GM23338 (cell line): ENCODE measurements at regions not wholly inside any gene's neighbourhood (a gene's known extent, or its start where the extent isn't known, plus 50 kb on each side); places are given as distances from the start of the nearest gene placed in this dataset.

Experiments used
- ATAC-seq: fragments of 200-7000 bp; cut with Tn5 transposase; 3 replicates; pipeline ENCODE4 v1.9.1; 2020
- DNase-seq: peaks from one replicate; pipeline ENCODE4 v3.0.0-alpha.2; 2015; ENCODE audit warnings: low spot score
- H2AFZ ChIP-seq: fragments of 200-600 bp; sonication (generic); 2 replicates; pipeline ENCODE4 v1.8.0; 2016; ENCODE audit warnings: antibody characterized with exemption, mild to moderate bottlenecking, moderate library complexity
- H3F3A ChIP-seq: fragments of 200-600 bp; sonication (generic); replicated peaks from 2 replicates; pipeline ENCODE4 v1.8.0; 2017; ENCODE audit warnings: antibody characterized with exemption, mixed run types, low read depth
- H3K27ac ChIP-seq: fragments of 200-600 bp; sonication (generic); 2 replicates; pipeline ENCODE4 v1.6.1; 2016; ENCODE audit warnings: low read depth
- H3K27me3 ChIP-seq: fragments of 200-600 bp; sonication (generic); 2 replicates; pipeline ENCODE4 v1.8.0; 2016; ENCODE audit warnings: mild to moderate bottlenecking, mixed run types, moderate library complexity; ENCODE audit not compliant: insufficient read depth
- H3K36me3 ChIP-seq: fragments of 200-600 bp; sonication (generic); 2 replicates; pipeline ENCODE4 v1.8.0; 2016; ENCODE audit warnings: mild to moderate bottlenecking; ENCODE audit not compliant: insufficient read depth
- H3K4me1 ChIP-seq: fragments of 200-600 bp; sonication (generic); 2 replicates; pipeline ENCODE4 v1.8.0; 2016; ENCODE audit warnings: mild to moderate bottlenecking, moderate library complexity; ENCODE audit not compliant: insufficient read depth
- H3K4me2 ChIP-seq: fragments of 200-600 bp; sonication (generic); 2 replicates; pipeline ENCODE4 v1.7.1; 2017; ENCODE audit warnings: mixed run types
- H3K4me3 ChIP-seq: fragments of 200-600 bp; sonication (generic); 2 replicates; pipeline ENCODE4 v1.6.1; 2016; ENCODE audit warnings: mixed run types
- H3K79me2 ChIP-seq: fragments of 200-600 bp; sonication (generic); replicated peaks from 2 replicates; pipeline ENCODE4 v1.8.0; 2017; ENCODE audit warnings: mild to moderate bottlenecking; ENCODE audit not compliant: insufficient read depth
- H3K9me2 ChIP-seq: fragments of 200-600 bp; sonication (generic); 2 replicates; pipeline ENCODE4 v1.8.0; 2017; ENCODE audit not compliant: insufficient read depth
- H4K20me1 ChIP-seq: fragments of 200-600 bp; sonication (generic); replicated peaks from 2 replicates; pipeline ENCODE4 v1.8.0; 2017; ENCODE audit warnings: mild to moderate bottlenecking; ENCODE audit not compliant: insufficient read depth
- H3K27ac Mint-ChIP-seq: 2 replicates; pipeline ENCODE4 v1.8.0; 2020; ENCODE audit warnings: inconsistent platforms, mild to moderate bottlenecking, moderate library complexity, mixed read lengths
- H3K27me3 Mint-ChIP-seq: 3 replicates; pipeline ENCODE4 v1.8.0; 2022; ENCODE audit warnings: low read depth, mild to moderate bottlenecking, moderate library complexity, mixed read lengths, inconsistent platforms; ENCODE audit not compliant: insufficient read depth, poor library complexity
- H3K36me3 Mint-ChIP-seq: 3 replicates; pipeline ENCODE4 v1.8.0; 2021; ENCODE audit warnings: low read depth, mild to moderate bottlenecking, inconsistent platforms, moderate library complexity, mixed read lengths
- H3K4me1 Mint-ChIP-seq: 3 replicates; pipeline ENCODE4 v1.8.0; 2020; ENCODE audit warnings: mild to moderate bottlenecking, inconsistent platforms, mixed read lengths
- H3K4me3 Mint-ChIP-seq: 3 replicates; pipeline ENCODE4 v1.8.0; 2021; ENCODE audit warnings: moderate library complexity, mild to moderate bottlenecking, inconsistent platforms, mixed read lengths
- H3K9me3 Mint-ChIP-seq: 3 replicates; pipeline ENCODE4 v1.8.0; 2020; ENCODE audit warnings: moderate library complexity, mild to moderate bottlenecking, inconsistent platforms, mixed read lengths
- CREB1 ChIP-seq: fragments of 250-450 bp; sonication (Bioruptor Pico); IDR thresholded peaks from 2 replicates; pipeline ENCODE4 v1.5.0; 2020; ENCODE audit warnings: low read depth, mild to moderate bottlenecking, moderate library complexity
- CTCF ChIP-seq, 2 experiments: fragments of 200-600 bp in 1 of 2; sonication (generic) in 1 of 2; conservative IDR thresholded peaks; 2 replicates each; pipeline versions ENCODE4 v1.5.1 to v1.6.1; 2016 to 2017; ENCODE audit warnings: antibody characterized with exemption in 2 of 2, low read depth in 2 of 2, mild to moderate bottlenecking in 2 of 2, moderate library complexity in 1 of 2
- ETS1 ChIP-seq: IDR thresholded peaks from 2 replicates; pipeline ENCODE4 v1.6.1; 2016; ENCODE audit warnings: antibody characterized with exemption
- EZH2phosphoT487 ChIP-seq: fragments of 200-600 bp; sonication (generic); IDR thresholded peaks from one replicate; pipeline ENCODE4 v1.8.1; 2018; ENCODE audit warnings: antibody characterized with exemption; ENCODE audit not compliant: unreplicated experiment
- NANOG ChIP-seq: IDR thresholded peaks from 2 replicates; pipeline ENCODE4 v1.6.1; 2016; ENCODE audit warnings: antibody characterized with exemption, borderline replicate concordance
- POLR2AphosphoS5 ChIP-seq: IDR thresholded peaks from 2 replicates; pipeline ENCODE4 v1.6.1; 2016; ENCODE audit warnings: antibody characterized with exemption, low read depth
- REST ChIP-seq: IDR thresholded peaks from one replicate; pipeline ENCODE4 v1.6.1; 2018; ENCODE audit warnings: antibody characterized with exemption; ENCODE audit not compliant: unreplicated experiment
- STAT1 ChIP-seq: IDR thresholded peaks from one replicate; pipeline ENCODE4 v1.6.1; 2016; ENCODE audit warnings: antibody characterized with exemption; ENCODE audit not compliant: unreplicated experiment
- ZNF114 ChIP-seq: fragments of 250-450 bp; sonication (Bioruptor Pico); IDR thresholded peaks from 2 replicates; pipeline ENCODE4 v1.5.0; 2020; ENCODE audit warnings: mild to moderate bottlenecking, moderate library complexity
- ZNF331 ChIP-seq: fragments of 250-450 bp; sonication (Bioruptor Pico); IDR thresholded peaks from 2 replicates; pipeline ENCODE4 v1.5.0; 2020; ENCODE audit warnings: low read depth, mild to moderate bottlenecking, moderate library complexity
- TF ChIP-seq, protein P1 (sequence below): fragments of 250-450 bp; sonication (Bioruptor Pico); IDR thresholded peaks from 2 replicates; pipeline ENCODE4 v1.5.0; 2020; ENCODE audit warnings: mild to moderate bottlenecking, moderate library complexity

DNA sequence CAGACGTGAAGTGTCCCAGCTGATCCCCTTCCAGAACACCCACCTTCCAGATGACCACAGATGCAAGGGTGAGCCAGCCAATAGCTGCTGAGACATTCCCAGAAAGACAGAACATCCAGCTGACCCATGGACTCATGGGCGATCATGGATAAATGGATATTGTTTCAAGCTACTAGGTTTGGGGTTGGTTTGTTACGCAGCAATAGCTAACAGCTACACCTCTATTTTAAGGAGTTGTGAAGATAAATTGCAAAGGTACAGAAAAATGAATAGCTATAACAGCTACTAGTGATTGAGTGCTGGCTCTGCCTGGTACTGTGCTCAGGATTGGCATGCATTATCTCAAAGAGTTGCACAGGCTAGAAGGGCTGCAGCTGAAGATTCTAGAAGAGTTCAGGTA is 122.5 kb downstream of the MIAT start:
- Mint-ChIP-seq H3K4me1 (peaks cover 50% of the 10 kb centered on the region), H3K36me3 (peaks cover 29% of the 10 kb centered on the region), H3K27me3 (peaks cover 15% of the 10 kb centered on the region), H3K9me3 (peaks cover 20% of the 10 kb centered on the region; the same call in 2 of the 3 replicates), H3K27ac (no peak overlapping the region), H3K4me3 (no peak overlapping the region)
- H3K4me1 ChIP-seq, result peaks cover 48% of the 10 kb centered on the region
- no peak overlapping the region for H3K27ac ChIP-seq
- no peaks in the 10 kb centered on the region for H3K79me2 ChIP-seq
- H3K4me2 ChIP-seq, result no peak overlapping the region
- H4K20me1 ChIP-seq, result no peaks in the 10 kb centered on the region; the same call in 1 of the 2 replicates
- no peak overlapping the region for H2AFZ ChIP-seq
- ATAC-seq (no peak), DNase-seq (no peak)
- TF ChIP-seq ZNF331 (CRISPR knock-in tag), result no peak
- no peak for TF ChIP-seq POLR2AphosphoS5
- no peak for TF ChIP-seq CTCF (conservative IDR thresholded peaks at IDR 0.05; ENCODE audit: low read depth in 2 of 2)
- no peak for TF ChIP-seq EZH2phosphoT487
- no peak for TF ChIP-seq CREB1 (CRISPR knock-in tag)
- no peak for TF ChIP-seq ETS1
- TF ChIP-seq STAT1, result no peak
- TF ChIP-seq, protein P1, sequence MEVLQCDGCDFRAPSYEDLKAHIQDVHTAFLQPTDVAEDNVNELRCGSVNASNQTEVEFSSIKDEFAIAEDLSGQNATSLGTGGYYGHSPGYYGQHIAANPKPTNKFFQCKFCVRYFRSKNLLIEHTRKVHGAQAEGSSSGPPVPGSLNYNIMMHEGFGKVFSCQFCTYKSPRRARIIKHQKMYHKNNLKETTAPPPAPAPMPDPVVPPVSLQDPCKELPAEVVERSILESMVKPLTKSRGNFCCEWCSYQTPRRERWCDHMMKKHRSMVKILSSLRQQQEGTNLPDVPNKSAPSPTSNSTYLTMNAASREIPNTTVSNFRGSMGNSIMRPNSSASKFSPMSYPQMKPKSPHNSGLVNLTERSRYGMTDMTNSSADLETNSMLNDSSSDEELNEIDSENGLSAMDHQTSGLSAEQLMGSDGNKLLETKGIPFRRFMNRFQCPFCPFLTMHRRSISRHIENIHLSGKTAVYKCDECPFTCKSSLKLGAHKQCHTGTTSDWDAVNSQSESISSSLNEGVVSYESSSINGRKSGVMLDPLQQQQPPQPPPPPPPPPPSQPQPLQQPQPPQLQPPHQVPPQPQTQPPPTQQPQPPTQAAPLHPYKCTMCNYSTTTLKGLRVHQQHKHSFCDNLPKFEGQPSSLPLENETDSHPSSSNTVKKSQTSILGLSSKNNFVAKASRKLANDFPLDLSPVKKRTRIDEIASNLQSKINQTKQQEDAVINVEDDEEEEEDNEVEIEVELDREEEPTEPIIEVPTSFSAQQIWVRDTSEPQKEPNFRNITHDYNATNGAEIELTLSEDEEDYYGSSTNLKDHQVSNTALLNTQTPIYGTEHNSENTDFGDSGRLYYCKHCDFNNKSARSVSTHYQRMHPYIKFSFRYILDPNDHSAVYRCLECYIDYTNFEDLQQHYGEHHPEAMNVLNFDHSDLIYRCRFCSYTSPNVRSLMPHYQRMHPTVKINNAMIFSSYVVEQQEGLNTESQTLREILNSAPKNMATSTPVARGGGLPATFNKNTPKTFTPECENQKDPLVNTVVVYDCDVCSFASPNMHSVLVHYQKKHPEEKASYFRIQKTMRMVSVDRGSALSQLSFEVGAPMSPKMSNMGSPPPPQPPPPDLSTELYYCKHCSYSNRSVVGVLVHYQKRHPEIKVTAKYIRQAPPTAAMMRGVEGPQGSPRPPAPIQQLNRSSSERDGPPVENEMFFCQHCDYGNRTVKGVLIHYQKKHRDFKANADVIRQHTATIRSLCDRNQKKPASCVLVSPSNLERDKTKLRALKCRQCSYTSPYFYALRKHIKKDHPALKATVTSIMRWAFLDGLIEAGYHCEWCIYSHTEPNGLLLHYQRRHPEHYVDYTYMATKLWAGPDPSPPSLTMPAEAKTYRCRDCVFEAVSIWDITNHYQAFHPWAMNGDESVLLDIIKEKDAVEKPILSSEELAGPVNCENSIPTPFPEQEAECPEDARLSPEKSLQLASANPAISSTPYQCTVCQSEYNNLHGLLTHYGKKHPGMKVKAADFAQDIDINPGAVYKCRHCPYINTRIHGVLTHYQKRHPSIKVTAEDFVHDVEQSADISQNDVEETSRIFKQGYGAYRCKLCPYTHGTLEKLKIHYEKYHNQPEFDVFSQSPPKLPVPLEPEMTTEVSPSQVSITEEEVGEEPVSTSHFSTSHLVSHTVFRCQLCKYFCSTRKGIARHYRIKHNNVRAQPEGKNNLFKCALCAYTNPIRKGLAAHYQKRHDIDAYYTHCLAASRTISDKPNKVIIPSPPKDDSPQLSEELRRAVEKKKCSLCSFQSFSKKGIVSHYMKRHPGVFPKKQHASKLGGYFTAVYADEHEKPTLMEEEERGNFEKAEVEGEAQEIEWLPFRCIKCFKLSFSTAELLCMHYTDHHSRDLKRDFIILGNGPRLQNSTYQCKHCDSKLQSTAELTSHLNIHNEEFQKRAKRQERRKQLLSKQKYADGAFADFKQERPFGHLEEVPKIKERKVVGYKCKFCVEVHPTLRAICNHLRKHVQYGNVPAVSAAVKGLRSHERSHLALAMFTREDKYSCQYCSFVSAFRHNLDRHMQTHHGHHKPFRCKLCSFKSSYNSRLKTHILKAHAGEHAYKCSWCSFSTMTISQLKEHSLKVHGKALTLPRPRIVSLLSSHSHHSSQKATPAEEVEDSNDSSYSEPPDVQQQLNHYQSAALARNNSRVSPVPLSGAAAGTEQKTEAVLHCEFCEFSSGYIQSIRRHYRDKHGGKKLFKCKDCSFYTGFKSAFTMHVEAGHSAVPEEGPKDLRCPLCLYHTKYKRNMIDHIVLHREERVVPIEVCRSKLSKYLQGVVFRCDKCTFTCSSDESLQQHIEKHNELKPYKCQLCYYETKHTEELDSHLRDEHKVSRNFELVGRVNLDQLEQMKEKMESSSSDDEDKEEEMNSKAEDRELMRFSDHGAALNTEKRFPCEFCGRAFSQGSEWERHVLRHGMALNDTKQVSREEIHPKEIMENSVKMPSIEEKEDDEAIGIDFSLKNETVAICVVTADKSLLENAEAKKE, result no peak
- TF ChIP-seq ZNF114 (CRISPR knock-in tag), result no peak
- no peak for TF ChIP-seq REST
- no peak for TF ChIP-seq NANOG
- H3F3A ChIP-seq, result peaks cover 6% of the 10 kb centered on the region
- H3K27me3 ChIP-seq, result peaks cover 46% of the 10 kb centered on the region
- H3K36me3 ChIP-seq, result peaks cover 3% of the 10 kb centered on the region; the same call in 1 of the 2 replicates
- no peaks in the 10 kb centered on the region for H3K9me2 ChIP-seq
- H3K4me3 ChIP-seq, result no peak overlapping the region
